ENCODE measurements at regions not wholly inside any gene's neighbourhood (a gene's known extent, or its start where the extent isn't known, plus 50 kb on each side); places are given as distances from the start of the nearest gene placed in this dataset.

- no peaks in the 10 kb centered on the region for H3K4me1 Mint-ChIP-seq
- WGBS (ENCODE audit: insufficient coverage) = 71% methylated on average over 1 of the region's 6 CpGs
- H3K9me3 Mint-ChIP-seq = peaks cover 0 to 3% (median 0%) of the 10 kb centered on the region in 7 donors
These were observed 458.9 kb upstream of the CADM1 start for GRCh38 chr11:115963156-115963555.

GRCh38 chr11:115961159-115962003 is 457.2 kb upstream of the CADM1 start:
- peaks cover 2 to 32% of the 10 kb centered on the region in 2 donors for H3K27me3 ChIP-seq (ENCODE audit: control insufficient read depth in 2 of 2, insufficient read depth in 2 of 2, low read length in 2 of 2)
- H3K4me1 Mint-ChIP-seq = no peaks in the 10 kb centered on the region

More at GRCh38 chr11:115963156-115963555, 458.9 kb upstream of the CADM1 start:
- Histone ChIP-seq H3K9me3 (replicated peaks in 1 of 2; ENCODE audit: control insufficient read depth in 1 of 2, insufficient read depth in 1 of 2, low read length in 2 of 2) (no peaks in the 10 kb centered on the region), H2AFZ (ENCODE audit: insufficient read depth, low read depth, low read length, poor library complexity, severe bottlenecking) (no peak overlapping the region), H3K27me3 (ENCODE audit: control insufficient read depth in 2 of 2, insufficient read depth in 2 of 2, low read length in 2 of 2) (peaks cover 0 to 23% of the 10 kb centered on the region in 2 donors), H3K4me2 (replicated peaks; ENCODE audit: extremely low read depth, low read length, poor library complexity, severe bottlenecking) (no peak overlapping the region), H3K27ac (ENCODE audit: low read depth in 1 of 2, low read length in 2 of 2) (no peak overlapping the region), H4K20me1 (ENCODE audit: insufficient read depth, low read length) (no peaks in the 10 kb centered on the region), H3K4me1 (ENCODE audit: control insufficient read depth in 1 of 2, insufficient read depth in 2 of 2, low read length in 2 of 2) (no peaks in the 10 kb centered on the region), H3K4me3 (replicated peaks in 1 of 3; ENCODE audit: low read depth in 2 of 3, low read length in 3 of 3) (no peak overlapping the region), H3K79me2 (ENCODE audit: insufficient read depth, low read length) (no peaks in the 10 kb centered on the region), H3K36me3 (replicated peaks in 1 of 2; ENCODE audit: control insufficient read depth in 1 of 2, insufficient read depth in 2 of 2, low read length in 2 of 2) (no peaks in the 10 kb centered on the region), H3K9ac (ENCODE audit: insufficient read depth, low read length, poor library complexity, severe bottlenecking) (no peak overlapping the region)
- no peaks in the 10 kb centered on the region for H3K36me3 Mint-ChIP-seq
- H3K27me3 Mint-ChIP-seq (ENCODE audit: low read depth in 3 of 3) = peaks cover 17 to 28% (median 18%) of the 10 kb centered on the region in 3 donors
- TF ChIP-seq CTCF (IDR thresholded peaks at IDR 0.05) = no peak
- intact Hi-C loops (cut with micrococcal nuclease) = no loop called here
- no peak overlapping the region for H3K4me3 Mint-ChIP-seq
- H3K27ac Mint-ChIP-seq = no peak overlapping the region
- no peak for DNase-seq

More at GRCh38 chr11:115961159-115962003, 457.2 kb upstream of the CADM1 start:
- H3K36me3 ChIP-seq (replicated peaks in 1 of 2; ENCODE audit: control insufficient read depth in 1 of 2, insufficient read depth in 2 of 2, low read length in 2 of 2) = no peaks in the 10 kb centered on the region
- Mint-ChIP-seq H3K36me3 (no peaks in the 10 kb centered on the region), H3K9me3 (no peaks in the 10 kb centered on the region), H3K27ac (no peak overlapping the region), H3K27me3 (ENCODE audit: low read depth in 3 of 3) (peaks cover 14 to 24% (median 23%) of the 10 kb centered on the region in 3 donors), H3K4me3 (no peak overlapping the region)
- no peak overlapping the region for H3K9ac ChIP-seq (ENCODE audit: insufficient read depth, low read length, poor library complexity, severe bottlenecking)
- no peak for DNase-seq
- no peak overlapping the region for H2AFZ ChIP-seq (ENCODE audit: insufficient read depth, low read depth, low read length, poor library complexity, severe bottlenecking)
- no peaks in the 10 kb centered on the region for H3K79me2 ChIP-seq (ENCODE audit: insufficient read depth, low read length)
- no peaks in the 10 kb centered on the region for H3K9me3 ChIP-seq (replicated peaks in 1 of 2; ENCODE audit: control insufficient read depth in 1 of 2, insufficient read depth in 1 of 2, low read length in 2 of 2)
- no peaks in the 10 kb centered on the region for H3K4me1 ChIP-seq (ENCODE audit: control insufficient read depth in 1 of 2, insufficient read depth in 2 of 2, low read length in 2 of 2)
- 72% methylated on average over 3 of the region's 11 CpGs for WGBS (ENCODE audit: insufficient coverage)
- no peak overlapping the region for H3K4me2 ChIP-seq (replicated peaks; ENCODE audit: extremely low read depth, low read length, poor library complexity, severe bottlenecking)
- H3K27ac ChIP-seq (ENCODE audit: low read depth in 1 of 2, low read length in 2 of 2) = no peak overlapping the region
- H3K4me3 ChIP-seq (replicated peaks in 1 of 3; ENCODE audit: low read depth in 2 of 3, low read length in 3 of 3) = no peak overlapping the region
- H4K20me1 ChIP-seq (ENCODE audit: insufficient read depth, low read length) = no peaks in the 10 kb centered on the region
- intact Hi-C loops (cut with micrococcal nuclease) = no loop called here
- TF ChIP-seq CTCF (IDR thresholded peaks at IDR 0.05) = no peak

Measured in CD14-positive monocyte (primary cell).